HG02642 (cell line): ENCODE measurements at regions not wholly inside any gene's neighbourhood (a gene's known extent, or its start where the extent isn't known, plus 50 kb on each side); places are given as distances from the start of the nearest gene placed in this dataset.
A peak's percentile ranks its signal among the peaks of the same experiment; 100 is the strongest.

ENCODE experiments used
- ATAC-seq: cut with Tn5 transposase; IDR thresholded peaks from one replicate; pipeline ENCODE4 v1.9.1; 2021; ENCODE audit warnings: mild to moderate bottlenecking; ENCODE audit not compliant: unreplicated experiment, poor library complexity

GRCh38 chr3:16802389-16802788 is 82.4 kb upstream of the PLCL2 start:
- peak; percentile 70 for ATAC-seq

- no peak for ATAC-seq
Observed at GRCh38 chr3:16803019-16803418, 81.7 kb upstream of the PLCL2 start.

- ATAC-seq = no peak
Observed at GRCh38 chr3:16807391-16807790, 77.4 kb upstream of the PLCL2 start.

GRCh38 chr3:16808393-16809107 is 76.2 kb upstream of the PLCL2 start:
- no peak for ATAC-seq

- ATAC-seq = no peak
Observed at GRCh38 chr3:16809482-16809881, 75.3 kb upstream of the PLCL2 start.

- ATAC-seq = no peak
Observed at GRCh38 chr3:16809993-16810392, 74.8 kb upstream of the PLCL2 start.

- no peak for ATAC-seq
Observed at GRCh38 chr3:16810593-16811367, 74.0 kb upstream of the PLCL2 start.

GRCh38 chr3:16811950-16812349 is 72.8 kb upstream of the PLCL2 start:
- no peak for ATAC-seq

- no peak for ATAC-seq
Observed at GRCh38 chr3:16813336-16813735, 71.4 kb upstream of the PLCL2 start.

- ATAC-seq = peak; percentile 75
Observed at GRCh38 chr3:16816048-16816780, 68.5 kb upstream of the PLCL2 start.

GRCh38 chr3:16817197-16817596 is 67.6 kb upstream of the PLCL2 start:
- no peak for ATAC-seq

- ATAC-seq = no peak
Observed at GRCh38 chr3:16818194-16818593, 66.6 kb upstream of the PLCL2 start.

- no peak for ATAC-seq
Observed at GRCh38 chr3:16818945-16819344, 65.8 kb upstream of the PLCL2 start.

- ATAC-seq = no peak
Observed at GRCh38 chr3:16820485-16820884, 64.3 kb upstream of the PLCL2 start.

- no peak for ATAC-seq
Observed at GRCh38 chr3:16821053-16821452, 63.7 kb upstream of the PLCL2 start.

GRCh38 chr3:16824081-16824696 is 60.6 kb upstream of the PLCL2 start:
- ATAC-seq = peak; percentile 86

GRCh38 chr3:16825617-16826204 is 59.0 kb upstream of the PLCL2 start:
- ATAC-seq = no peak

GRCh38 chr3:16828815-16829214 is 55.9 kb upstream of the PLCL2 start:
- ATAC-seq = no peak

- no peak for ATAC-seq
Observed at GRCh38 chr3:16831846-16832245, 52.9 kb upstream of the PLCL2 start.

- ATAC-seq = no peak
Observed at GRCh38 chr3:16834214-16834613, 50.5 kb upstream of the PLCL2 start.
